Smooth muscle cell (in vitro differentiated cells): ENCODE measurements at regions not wholly inside any gene's neighbourhood (a gene's known extent, or its start where the extent isn't known, plus 50 kb on each side); places are given as distances from the start of the nearest gene placed in this dataset.
A peak's percentile ranks its signal among the peaks of the same experiment; 100 is the strongest.
"Not testable (repeated sequence)": the region's sequence is repeated elsewhere in the genome, so short reads cannot be mapped to it uniquely, and the experiment has no call there.

Experiments used
- DNase-seq: peaks from one replicate; lab custom pipeline; 2025; ENCODE audit not compliant: unreplicated experiment; lab: John Stamatoyannopoulos, UW
- H2AFZ ChIP-seq: fragments of 200-600 bp; sonication (generic); 2 replicates; pipeline ENCODE4 v1.6.0; 2016; ENCODE audit warnings: antibody characterized with exemption, low read depth, mild to moderate bottlenecking
- H3F3A ChIP-seq: fragments of 200-600 bp; sonication (generic); 2 replicates; pipeline ENCODE4 v1.6.0; 2017; ENCODE audit warnings: antibody characterized with exemption, low read depth
- H3K27ac ChIP-seq: fragments of 200-600 bp; sonication (generic); 2 replicates; pipeline ENCODE4 v1.5.1; 2016; ENCODE audit warnings: low read depth, mild to moderate bottlenecking
- H3K27me3 ChIP-seq: fragments of 200-600 bp; sonication (generic); 2 replicates; pipeline ENCODE4 v1.6.1; 2016; ENCODE audit warnings: low read depth, mild to moderate bottlenecking
- H3K36me3 ChIP-seq: fragments of 200-600 bp; sonication (generic); 2 replicates; pipeline ENCODE4 v1.5.1; 2016; ENCODE audit warnings: low read depth
- H3K4me1 ChIP-seq: fragments of 200-600 bp; sonication (generic); 2 replicates; pipeline ENCODE4 v1.5.1; 2016; ENCODE audit warnings: low read depth
- H3K4me2 ChIP-seq: fragments of 200-600 bp; sonication (generic); 2 replicates; pipeline ENCODE4 v1.6.0; 2016; ENCODE audit warnings: mild to moderate bottlenecking
- H3K4me3 ChIP-seq: fragments of 200-600 bp; sonication (generic); 2 replicates; pipeline ENCODE4 v1.5.1; 2016; ENCODE audit warnings: mild to moderate bottlenecking
- H3K79me2 ChIP-seq: fragments of 200-600 bp; sonication (generic); 2 replicates; pipeline ENCODE4 v1.6.0; 2016; ENCODE audit warnings: low read depth, mild to moderate bottlenecking
- H3K9ac ChIP-seq: fragments of 200-600 bp; sonication (generic); 2 replicates; pipeline ENCODE4 v1.6.0; 2016; ENCODE audit warnings: low read depth
- H3K9me3 ChIP-seq: fragments of 200-600 bp; sonication (generic); replicated peaks from 2 replicates; pipeline ENCODE4 v1.5.1; 2016; ENCODE audit warnings: low read depth
- H4K20me1 ChIP-seq: fragments of 200-600 bp; sonication (generic); 2 replicates; pipeline ENCODE4 v1.6.0; 2016; ENCODE audit warnings: low read depth
- CTCF ChIP-seq: fragments of 200-600 bp; sonication (generic); IDR thresholded peaks from 2 replicates; pipeline ENCODE4 v1.5.1; 2017; ENCODE audit warnings: borderline replicate concordance, mild to moderate bottlenecking, antibody characterized with exemption; ENCODE audit not compliant: insufficient read depth, poor library complexity, severe bottlenecking
- WGBS: methylation state at CpG from one replicate; pipeline ENCODE4 v1.1.7; 2016; ENCODE audit warnings: low lambda C conversion rate; 5-methylcytosine and 5-hydroxymethylcytosine counted together

- TF ChIP-seq CTCF, result no peak
These were observed 204.8 kb downstream of the HDGFL1 start for GRCh38 chr6:22774129-22774528.

GRCh38 chr6:22778438-22778837 is 209.1 kb downstream of the HDGFL1 start:
- not testable (repeated sequence) for H3K4me1 ChIP-seq, H3K27me3 ChIP-seq, DNase-seq, H4K20me1 ChIP-seq, H3K36me3 ChIP-seq, H3K4me2 ChIP-seq, H2AFZ ChIP-seq, H3K27ac ChIP-seq, H3K4me3 ChIP-seq, H3K9ac ChIP-seq, H3K79me2 ChIP-seq, H3F3A ChIP-seq
- 70% methylated on average over 1 of the region's 1 CpG for WGBS
- H3K9me3 ChIP-seq, result peaks cover 12% of the 10 kb centered on the region

More at GRCh38 chr6:22774129-22774528, 204.8 kb downstream of the HDGFL1 start:
- peaks cover 11% of the 10 kb centered on the region for H3K9me3 ChIP-seq
- no peaks in the 10 kb centered on the region for H3F3A ChIP-seq
- no peaks in the 10 kb centered on the region for H3K27me3 ChIP-seq
- H2AFZ ChIP-seq, result peak overlapping the region; percentile 41
- peak overlapping the region; percentile 38 for H3K4me2 ChIP-seq
- no peaks in the 10 kb centered on the region for H3K4me1 ChIP-seq
- H4K20me1 ChIP-seq, result no peaks in the 10 kb centered on the region
- H3K36me3 ChIP-seq, result no peaks in the 10 kb centered on the region
- WGBS, result 58% methylated on average over 2 of the region's 2 CpGs
- H3K79me2 ChIP-seq, result no peaks in the 10 kb centered on the region
- no peak overlapping the region for H3K9ac ChIP-seq
- no peak overlapping the region for H3K27ac ChIP-seq
- DNase-seq, result no peak
- no peak overlapping the region for H3K4me3 ChIP-seq

GRCh38 chr6:22779062-22779461 is 209.7 kb downstream of the HDGFL1 start:
- no peaks in the 10 kb centered on the region for H3K27me3 ChIP-seq
- no peaks in the 10 kb centered on the region for H3F3A ChIP-seq
- H3K9ac ChIP-seq, result no peak overlapping the region
- no peak for DNase-seq
- no peaks in the 10 kb centered on the region for H3K36me3 ChIP-seq
- TF ChIP-seq CTCF, result no peak
- H3K79me2 ChIP-seq, result no peaks in the 10 kb centered on the region
- H3K4me1 ChIP-seq, result peaks cover 5% of the 10 kb centered on the region
- WGBS, result 100% methylated on average over 2 of the region's 2 CpGs
- no peak overlapping the region for H3K4me2 ChIP-seq
- no peak overlapping the region for H3K27ac ChIP-seq
- H4K20me1 ChIP-seq, result no peaks in the 10 kb centered on the region
- H2AFZ ChIP-seq, result no peak overlapping the region
- H3K9me3 ChIP-seq, result peaks cover 12% of the 10 kb centered on the region
- no peak overlapping the region for H3K4me3 ChIP-seq

- H2AFZ ChIP-seq, result peak overlapping the region; percentile 84
- no peaks in the 10 kb centered on the region for H3K79me2 ChIP-seq
- no peak overlapping the region for H3K27ac ChIP-seq
- no peaks in the 10 kb centered on the region for H3K27me3 ChIP-seq
- no peaks in the 10 kb centered on the region for H3K36me3 ChIP-seq
- peaks cover 3% of the 10 kb centered on the region for H3K9me3 ChIP-seq
- no peak for TF ChIP-seq CTCF
- no peaks in the 10 kb centered on the region for H3F3A ChIP-seq
- peaks cover 23% of the 10 kb centered on the region for H3K4me1 ChIP-seq
- no peak overlapping the region for H3K4me3 ChIP-seq
- H3K4me2 ChIP-seq, result peak overlapping the region; percentile 58
- no peak overlapping the region for H3K9ac ChIP-seq
- no peaks in the 10 kb centered on the region for H4K20me1 ChIP-seq
- no peak for DNase-seq
- 43% methylated on average over 4 of the region's 4 CpGs for WGBS
These were observed 214.6 kb downstream of the HDGFL1 start for GRCh38 chr6:22783931-22784330.
